Left forelimb (tissue), 1 donor: ENCODE measurements at regions not wholly inside any gene's neighbourhood (a gene's known extent, or its start where the extent isn't known, plus 50 kb on each side); places are given as distances from the start of the nearest gene placed in this dataset.
"Not testable (repeated sequence)": the region's sequence is repeated elsewhere in the genome, so short reads cannot be mapped to it uniquely, and the experiment has no call there.

Source experiments
- DNase-seq: peaks from one replicate; pipeline ENCODE4 v3.0.0-alpha.2; 2018; ENCODE audit warnings: low spot score

DNA sequence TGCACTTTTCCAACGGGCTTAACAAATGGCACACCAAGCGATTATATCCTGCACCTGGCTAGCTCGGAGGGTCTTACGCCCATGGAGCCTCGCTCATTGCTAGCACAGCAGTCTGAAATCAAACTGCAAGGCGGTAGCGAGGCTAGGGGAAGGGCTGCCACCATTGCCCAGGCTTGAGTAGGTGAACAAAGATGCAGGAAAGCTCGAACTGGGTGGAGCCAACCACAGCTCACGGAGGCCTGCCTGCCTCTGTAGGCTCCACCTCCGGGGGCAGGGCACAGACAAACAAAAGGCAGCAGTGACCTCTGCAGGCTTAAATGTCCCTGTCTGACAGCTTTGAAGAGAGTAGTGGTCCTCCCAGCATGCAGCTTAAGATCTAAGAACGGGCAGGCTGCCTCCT, 365.4 kb downstream of the MMUT start:
- DNase-seq: not testable (repeated sequence)

DNA sequence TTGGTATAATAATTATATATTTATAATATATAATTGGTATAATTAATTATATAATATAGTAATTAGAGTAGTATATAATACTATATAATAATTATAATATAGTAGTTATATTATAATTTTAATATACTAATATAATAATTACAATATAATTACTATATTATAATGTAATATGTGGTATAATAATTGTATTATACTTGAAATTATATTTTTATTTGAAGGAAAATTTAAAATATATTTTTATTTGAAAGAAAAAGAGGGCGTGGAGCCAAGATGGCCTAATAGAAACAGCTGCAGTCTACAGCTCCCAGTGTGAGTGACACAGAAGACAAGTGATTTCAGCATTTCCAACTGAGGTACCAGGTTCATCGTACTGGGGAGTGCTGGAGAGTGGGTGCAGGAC, 365.9 kb downstream of the MMUT start:
- DNase-seq: no peak

DNA sequence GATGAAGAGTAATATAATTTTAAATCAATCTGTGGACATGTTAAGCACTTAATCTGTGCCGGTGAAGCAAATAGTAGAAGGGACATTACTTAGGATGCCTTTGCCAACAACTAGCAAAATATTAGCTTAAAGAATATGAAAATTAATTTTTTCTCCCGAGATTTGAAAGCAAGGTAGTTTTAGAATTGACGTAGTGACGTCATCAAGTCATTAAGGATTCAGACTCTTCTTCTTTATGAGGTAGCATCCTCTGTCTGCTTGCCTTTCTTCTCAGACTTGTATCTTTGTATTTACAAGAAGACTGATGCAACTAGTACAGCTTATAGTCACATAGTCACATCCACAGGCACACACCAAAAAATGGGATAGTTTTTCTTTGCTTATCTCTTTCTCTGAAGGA, 374.4 kb downstream of the MMUT start:
- DNase-seq: no peak

DNA sequence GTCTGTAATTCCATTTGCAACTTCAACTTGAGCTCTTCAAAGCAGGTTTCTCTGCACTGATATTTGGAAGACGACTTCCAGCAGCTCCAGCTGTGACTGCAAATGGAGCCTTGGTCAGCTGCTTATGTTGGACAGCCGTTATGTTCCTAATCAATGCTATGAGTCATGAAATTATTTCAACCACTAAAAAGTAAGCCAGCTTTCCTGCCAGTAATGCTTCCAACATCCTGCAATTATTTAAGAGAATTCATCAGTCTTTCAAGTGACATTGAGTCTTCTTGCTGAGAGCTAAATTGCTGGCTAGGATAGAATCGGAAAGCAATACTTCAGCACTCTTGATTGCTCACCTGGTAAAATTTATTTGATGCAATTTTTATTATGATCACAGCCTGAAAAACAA, 375.7 kb downstream of the MMUT start:
- no peak for DNase-seq

DNA sequence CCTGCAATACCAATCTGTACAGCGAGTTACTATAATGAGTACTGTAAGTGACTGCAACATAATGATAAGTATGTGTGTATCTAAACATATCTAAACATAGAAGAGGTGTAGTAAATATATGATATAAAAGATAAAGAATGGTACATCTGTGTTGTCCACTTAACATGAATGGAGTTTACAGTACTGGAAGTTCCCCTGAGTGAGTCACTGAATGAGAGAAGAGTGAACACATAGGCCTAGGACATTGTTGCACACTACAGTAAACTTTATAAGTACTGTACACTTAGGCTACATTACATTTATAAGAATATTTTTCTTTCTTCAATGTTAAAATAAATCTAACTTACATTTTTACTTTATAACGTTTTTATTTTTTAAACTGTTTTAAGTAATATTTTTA, 380.4 kb downstream of the MMUT start:
- DNase-seq: no peak

DNA sequence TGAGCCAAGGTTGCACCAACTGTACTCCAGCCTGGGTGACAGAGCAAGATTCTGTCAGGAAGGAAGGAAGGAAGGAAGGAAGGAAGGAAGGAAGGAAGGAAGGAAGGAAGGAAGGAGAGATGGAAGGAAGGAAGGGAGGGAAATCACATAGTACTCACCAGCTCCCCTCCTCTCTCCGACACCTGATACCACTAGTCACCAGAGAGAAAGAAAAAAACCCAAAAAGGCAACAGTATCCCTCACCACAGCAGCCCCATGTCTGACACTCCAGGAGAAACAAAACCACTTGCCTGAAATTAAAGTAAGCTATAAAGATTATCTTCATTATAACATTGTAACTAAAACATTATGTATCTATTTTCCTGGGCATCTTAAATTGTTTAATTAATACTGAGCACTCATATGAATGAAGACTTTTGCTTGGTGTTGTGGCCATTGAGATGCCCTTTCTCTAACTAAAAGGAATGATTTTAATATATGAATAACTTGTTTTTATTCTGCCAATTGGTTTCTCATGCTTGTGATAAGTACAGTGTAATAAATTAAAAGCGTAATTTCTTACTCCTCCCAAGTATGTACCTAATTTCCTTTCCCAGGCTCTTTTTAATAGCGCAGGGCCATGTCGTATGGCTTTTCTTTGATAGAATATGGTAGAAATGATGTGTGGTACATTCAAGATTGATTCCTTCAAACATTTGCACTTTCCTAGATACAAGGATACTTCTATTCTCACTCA, 390.0 kb downstream of the MMUT start:
- no peak for DNase-seq

DNA sequence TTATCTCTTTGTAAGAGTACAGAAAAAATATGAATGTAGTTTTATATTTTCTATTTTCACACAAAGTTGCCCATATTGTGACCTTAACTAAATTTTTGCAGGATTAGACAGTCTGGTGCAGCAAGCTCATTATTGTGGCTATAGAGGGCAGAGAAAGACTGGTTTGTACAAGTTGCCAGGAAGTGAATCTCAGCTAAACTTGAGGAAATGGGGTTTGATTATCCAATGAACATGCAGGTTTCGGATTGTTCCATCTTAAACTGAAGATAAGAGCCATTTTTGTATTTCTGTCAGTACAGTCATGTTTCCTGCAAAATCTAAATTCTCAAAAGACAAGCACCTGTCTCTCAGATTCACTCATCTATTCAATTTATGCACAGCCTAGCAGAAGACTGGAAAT, 390.9 kb downstream of the MMUT start:
- no peak for DNase-seq

DNA sequence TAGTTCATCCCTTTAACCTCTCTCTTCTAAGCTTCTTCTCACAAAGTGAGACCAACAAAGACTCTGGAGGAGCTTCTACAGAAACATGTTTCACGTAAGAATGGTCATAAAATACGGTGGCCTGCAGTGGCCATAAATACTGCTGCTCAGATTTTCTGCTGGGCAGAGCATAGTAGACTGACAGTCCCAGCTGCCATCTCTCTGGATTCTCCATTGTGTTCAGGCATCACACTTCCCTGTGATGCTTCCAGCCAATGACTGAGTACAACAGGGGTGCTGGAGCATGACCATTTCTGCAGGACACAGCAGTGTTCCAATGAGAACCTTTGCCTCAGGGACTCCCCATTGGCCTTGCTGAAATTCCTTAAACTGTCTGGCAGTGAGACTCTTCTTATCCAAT, 392.6 kb downstream of the MMUT start:
- no peak for DNase-seq

DNA sequence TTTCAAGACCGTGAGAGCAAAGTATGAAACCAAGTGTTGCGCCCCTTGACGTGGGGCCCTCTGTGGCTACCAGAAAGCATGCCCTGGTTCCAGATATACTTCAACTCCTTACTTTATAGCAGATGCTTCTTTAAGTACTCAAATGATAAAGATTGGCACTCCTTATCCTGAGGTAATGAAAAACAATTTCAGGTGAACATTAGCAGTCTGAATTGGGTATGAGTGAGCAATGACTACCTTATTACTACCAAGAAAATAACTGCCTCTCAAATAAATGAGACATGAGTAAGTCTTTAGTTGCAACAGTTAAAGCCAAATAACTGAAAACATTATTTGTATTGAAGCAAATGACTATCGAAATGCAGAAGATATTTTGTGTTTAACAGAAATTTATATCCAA, 408.7 kb downstream of the MMUT start:
- no peak for DNase-seq

DNA sequence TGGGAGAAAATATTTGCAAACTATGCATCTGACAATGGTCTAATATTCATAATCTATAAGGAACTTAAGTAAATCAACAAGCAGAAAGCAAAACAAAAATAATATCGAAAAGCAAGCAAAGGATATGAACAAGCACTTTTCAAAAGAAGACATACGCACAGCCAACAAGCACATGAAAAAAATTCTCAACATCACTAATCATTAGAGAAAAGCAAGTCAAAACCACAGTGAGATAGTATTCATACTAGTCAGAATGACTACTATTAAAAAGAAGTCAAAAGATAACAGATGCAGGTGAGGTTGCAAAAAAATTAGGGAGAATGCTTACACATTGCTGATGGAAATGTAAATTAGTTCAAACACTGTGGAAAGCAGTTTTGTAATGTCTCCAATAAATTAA, 410.2 kb downstream of the MMUT start:
- no peak for DNase-seq

DNA sequence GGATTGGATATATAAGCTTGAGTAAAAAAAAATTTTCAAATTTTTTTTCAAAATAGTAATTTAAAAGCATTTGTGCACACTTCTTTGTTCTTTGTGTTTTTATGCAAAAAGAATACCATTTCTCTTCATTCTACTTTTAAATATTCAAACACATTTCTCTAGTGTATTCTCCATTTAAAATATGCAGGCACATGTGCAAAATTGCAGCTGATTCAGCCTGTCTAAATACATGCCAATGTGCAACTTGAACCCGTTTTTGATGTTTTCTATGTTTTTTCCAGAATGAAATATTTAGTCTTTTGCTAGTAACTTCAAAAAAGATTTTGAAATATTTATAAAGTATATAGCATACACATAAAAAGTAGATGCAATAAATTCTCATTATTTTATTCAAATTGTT, 411.8 kb downstream of the MMUT start:
- DNase-seq: no peak

DNA sequence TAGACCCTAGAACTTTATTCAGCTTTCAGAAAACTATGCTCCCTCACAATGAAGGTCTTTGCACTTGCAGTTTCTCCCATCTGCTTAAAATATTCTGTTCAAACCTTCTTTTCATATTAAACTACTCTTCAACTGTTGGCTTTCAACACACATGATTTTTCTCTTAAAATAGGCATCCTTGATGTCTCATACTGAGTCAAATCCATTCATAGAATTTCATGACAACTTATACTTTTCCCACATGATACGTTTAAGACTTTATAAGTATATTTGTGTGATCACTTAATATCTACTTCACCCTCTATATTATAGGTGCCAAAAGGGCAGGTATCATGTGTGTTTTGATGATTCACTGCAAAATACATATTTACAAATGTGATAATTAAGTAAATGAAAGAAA, 412.5 kb downstream of the MMUT start:
- DNase-seq: no peak

DNA sequence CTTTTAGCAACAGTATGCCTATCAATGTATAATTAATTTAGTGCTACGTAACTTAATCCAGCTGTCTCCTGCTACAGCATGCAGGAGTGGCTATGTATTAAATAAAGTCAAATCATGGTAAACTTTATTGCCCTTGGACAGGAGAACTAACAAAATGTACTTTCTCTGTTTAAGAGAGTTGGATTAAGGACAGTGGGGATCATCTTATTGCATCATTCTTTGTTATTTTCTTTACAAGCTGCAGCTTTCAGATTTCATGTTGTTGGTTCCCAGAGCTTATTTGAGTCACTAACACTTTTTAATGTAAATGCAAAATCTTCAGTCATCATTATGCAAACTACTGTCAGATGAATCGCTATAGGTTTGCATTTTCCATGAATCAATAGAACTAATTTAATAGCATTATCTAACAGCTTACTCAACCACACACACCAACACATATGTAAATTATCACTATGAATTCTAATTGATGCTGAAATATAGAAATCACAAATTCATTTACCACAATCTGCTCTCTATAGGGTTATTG, 424.7 kb downstream of the MMUT start:
- DNase-seq: no peak

DNA sequence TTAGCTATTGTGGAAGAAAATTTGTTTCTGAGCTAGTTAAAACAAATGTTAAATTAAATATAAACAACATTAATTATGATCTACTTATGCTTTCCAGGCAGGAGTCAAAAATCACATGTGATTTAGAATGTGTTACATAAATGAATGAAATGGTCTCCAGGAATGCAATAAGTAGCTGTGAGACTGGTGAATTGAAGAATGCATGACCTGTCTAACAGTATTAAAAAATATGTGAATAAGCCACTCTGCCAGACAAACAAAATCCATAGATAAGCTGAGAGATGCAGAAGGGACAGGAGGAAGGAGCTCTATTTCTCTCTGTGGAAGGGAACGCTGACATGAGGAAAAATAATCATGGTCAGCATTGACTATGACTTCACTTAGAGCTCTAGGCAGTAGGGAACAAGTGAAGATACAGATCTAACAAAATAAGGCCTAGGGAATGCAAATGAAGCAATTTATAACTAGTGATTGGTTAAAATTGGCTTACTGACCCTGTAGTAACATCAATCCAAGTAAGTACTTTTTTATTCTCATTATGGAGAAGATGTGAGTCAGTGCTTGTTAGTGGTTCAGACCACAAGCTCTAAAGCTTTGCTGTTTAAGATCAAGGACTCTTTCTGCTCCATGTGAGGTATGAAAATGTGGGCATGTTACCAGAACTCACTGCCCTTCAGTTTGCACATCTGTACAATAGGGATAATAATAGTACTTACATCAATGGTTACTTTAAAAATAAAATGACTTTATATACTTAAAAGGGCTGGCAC, 432.6 kb downstream of the MMUT start:
- no peak for DNase-seq

DNA sequence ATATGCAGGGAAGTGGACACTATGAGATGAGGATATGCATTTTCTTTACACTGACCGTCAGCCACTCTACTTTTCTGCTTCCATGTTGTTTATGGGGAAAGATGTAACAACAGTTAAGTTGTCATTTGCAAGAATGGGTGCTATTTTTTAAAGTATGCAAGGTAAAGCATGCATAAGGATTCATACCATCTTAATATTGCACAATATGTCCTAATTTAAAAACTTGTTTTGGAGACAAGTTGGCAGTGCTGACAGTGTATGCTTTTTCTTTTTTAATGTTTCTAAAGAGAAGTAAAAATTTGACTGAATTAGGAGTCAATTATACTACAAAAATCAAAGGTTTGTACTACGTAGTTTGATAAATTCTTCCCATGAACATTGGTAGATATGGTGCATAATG, 435.4 kb downstream of the MMUT start:
- no peak for DNase-seq

DNA sequence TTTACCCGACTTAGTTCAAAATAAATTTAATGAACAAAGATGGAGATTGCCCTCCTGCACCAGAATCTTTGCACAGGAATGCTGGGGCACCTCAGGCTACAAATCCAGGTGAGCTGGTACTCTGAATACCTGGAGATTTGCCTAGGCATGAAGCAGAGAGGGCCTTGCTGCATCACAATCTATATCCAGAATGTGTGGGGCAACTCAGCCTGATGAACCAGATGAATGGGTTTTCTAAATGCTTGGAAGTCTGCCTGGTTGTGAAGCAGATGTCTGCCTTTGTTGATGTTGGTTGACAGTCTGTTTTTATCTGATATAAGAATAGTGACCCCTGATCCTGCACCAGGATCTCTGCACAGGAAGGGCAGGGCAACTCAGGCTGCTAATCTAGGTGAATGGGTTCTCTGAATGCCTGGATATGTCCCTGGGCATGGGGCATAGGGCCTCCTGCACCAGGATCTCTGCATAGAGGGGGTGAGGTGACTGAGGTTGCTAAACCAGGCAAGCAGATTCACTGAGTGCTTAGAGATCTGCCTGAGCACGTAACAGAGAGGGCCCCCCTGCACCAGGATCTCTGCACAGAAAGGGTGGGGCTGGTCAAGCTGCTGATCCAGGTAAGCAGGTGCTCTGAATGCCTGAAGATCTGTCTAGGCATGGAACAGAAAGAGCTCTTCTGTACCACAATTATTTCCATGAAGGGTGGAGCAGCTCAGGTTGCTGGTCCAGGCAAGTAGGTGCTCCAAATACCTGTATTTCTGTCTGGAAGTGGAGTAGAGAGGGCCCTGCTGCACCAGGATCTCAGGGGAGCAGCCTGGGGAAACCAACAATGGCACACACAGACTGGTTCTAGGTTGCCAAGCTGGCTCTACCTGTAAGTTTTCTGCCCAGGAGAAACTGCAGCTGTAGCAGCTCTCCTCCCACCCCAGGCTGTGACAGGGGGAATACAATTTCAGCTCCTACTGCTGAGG, 437.5 kb downstream of the MMUT start:
- DNase-seq: no peak

DNA sequence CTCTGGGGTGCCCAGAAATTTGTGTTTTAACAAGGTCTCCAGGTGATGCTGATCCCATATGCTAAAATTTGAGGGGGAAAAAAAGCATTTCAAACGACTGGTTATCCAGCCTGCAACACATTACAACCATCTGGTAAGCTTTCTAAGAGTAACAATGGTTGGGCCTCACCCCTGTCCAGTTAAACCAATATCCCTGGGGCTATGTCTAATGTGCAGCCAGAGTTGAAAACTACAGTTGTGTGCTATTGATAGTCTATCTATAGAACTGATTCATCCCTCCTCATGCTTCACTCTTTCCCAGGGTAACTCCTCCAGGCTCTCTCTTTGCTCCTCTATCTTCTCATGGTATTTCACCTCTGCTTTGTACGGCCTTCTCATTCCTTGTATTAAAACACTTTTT, 458.3 kb downstream of the MMUT start:
- no peak for DNase-seq

DNA sequence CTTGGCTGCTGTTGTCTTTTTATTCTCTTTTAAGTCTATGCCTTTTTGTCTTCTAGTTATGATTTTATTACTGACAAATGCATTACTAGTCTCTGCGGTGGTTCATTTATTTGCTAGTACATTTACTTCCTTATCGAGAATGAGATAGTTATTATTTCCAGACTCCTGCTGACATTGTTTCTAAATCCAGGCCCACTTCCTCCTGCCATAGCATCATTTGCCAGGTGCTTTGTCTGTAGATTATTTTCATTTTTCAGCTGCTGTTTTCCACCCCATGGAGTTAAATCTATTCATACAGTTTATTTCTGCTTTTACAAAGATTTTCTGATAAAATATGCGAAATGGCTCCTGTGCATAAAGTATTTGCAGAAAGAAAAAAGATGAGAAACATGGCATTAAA, 459.7 kb downstream of the MMUT start:
- DNase-seq: no peak

DNA sequence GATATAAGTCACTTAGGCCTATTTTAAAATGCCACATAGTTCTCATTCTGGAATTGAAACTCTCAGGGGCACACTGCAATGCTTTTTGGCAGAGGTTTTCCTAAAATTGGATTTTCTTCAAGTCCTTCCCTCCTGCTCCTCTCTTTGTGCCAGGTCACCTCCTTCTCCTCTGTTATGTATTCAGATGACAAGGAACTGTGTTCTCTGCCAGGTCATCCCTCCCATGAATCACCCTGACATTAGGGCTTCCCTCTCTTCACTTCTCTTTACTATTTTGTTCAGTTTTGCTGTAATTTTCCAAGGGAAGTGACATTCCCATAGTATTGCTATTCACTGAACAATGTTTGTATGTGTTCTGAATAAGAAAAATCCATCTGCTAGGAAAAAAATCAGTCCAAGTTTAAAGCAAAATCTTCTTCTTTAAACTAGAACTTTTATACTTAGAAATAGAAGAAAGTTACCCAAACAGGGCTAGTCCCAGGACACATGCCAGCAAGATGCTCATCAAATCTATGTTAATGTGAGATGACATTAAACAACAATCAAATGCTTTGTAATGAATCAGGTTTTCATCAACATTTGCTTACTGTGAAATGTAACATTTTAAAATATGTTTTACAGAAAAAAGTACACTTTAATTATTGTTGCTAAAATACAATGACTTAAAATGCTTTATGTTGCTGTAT, 461.1 kb downstream of the MMUT start:
- no peak for DNase-seq

DNA sequence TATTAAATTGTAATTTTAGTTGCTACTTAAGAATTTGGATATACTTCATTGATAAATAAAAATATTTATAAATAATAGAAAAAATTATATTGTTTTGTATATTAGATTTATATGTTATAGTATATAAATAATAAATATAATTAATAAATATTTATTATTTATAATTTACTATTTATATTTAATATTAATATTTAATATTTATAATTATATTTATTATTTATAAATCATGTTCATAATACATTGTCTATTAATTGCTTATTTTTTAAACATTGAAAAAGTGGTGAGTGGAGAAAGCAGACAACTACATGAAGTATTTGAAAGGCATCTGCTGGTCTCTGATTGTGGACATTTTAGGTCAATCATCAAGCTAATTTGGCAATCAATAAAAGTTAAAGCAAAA, 464.5 kb downstream of the MMUT start:
- DNase-seq: no peak

DNA sequence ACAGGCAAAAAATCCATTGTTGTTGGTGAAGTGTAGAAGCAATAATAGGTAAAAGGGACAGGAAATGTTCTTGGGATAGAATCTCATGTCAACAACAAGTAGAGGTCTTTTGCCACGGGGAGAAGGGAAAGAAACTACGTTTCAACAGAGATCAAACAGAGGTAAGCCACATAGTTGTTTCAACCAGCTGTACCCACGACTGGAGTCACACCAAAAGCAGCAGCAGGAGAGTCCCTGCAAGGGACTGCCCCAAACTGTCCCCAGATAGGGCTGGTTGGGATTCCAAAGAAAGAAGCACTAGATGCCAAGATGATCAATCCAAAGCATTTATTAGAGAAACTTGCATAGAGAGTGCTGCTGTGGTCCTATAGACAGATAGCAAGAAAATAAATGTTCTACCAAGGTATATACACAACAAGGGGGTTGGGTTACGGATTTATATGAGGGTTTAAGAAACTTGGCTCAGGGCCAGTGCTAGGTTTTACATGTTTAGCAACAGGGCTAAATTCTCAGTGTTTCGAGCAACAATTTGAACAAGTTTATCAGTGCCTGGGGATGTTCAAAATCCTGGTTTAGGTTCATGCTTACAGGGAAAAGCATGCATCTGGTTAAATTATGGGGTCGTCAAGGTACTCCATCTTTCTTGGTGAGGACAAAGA, 466.5 kb downstream of the MMUT start:
- DNase-seq: no peak
